Upper lobe of left lung (tissue), 6 donors: ENCODE measurements at regions not wholly inside any gene's neighbourhood (a gene's known extent, or its start where the extent isn't known, plus 50 kb on each side); places are given as distances from the start of the nearest gene placed in this dataset.

ENCODE experiments used
- ATAC-seq, 2 donors: fragments of 200-7000 bp; cut with Tn5 transposase; one replicate each; pipeline ENCODE4 v1.9.1; 2022; ENCODE audit warnings: mild to moderate bottlenecking in 2 of 2, moderate library complexity in 2 of 2; ENCODE audit not compliant: low FRiP score in 2 of 2
- DNase-seq, 2 donors: peaks; one replicate each; pipeline ENCODE4 v3.0.0-alpha.2; 2019 to 2020
- H3K27ac ChIP-seq, 4 donors: fragments of 200-600 bp; sonication (generic); one replicate each; pipeline ENCODE4 v1.5.1; 2016 to 2019
- H3K27me3 ChIP-seq, 4 donors: fragments of 200-600 bp; sonication (generic); one replicate each; pipeline ENCODE4 v1.5.1; 2017 to 2019
- H3K36me3 ChIP-seq, 4 donors: fragments of 200-600 bp; sonication (generic); one replicate each; pipeline ENCODE4 v1.5.1; 2016 to 2019
- H3K4me1 ChIP-seq, 4 donors: fragments of 200-600 bp; sonication (generic); one replicate each; pipeline ENCODE4 v1.5.1; 2018 to 2019
- H3K4me3 ChIP-seq, 4 donors: fragments of 200-600 bp; sonication (generic); one replicate each; pipeline ENCODE4 v1.5.1; 2017 to 2019; ENCODE audit warnings: mild to moderate bottlenecking in 2 of 4, moderate library complexity in 1 of 4
- H3K9me3 ChIP-seq, 4 donors: fragments of 200-600 bp; sonication (generic); one replicate each; pipeline ENCODE4 v1.5.1; 2018 to 2019
- CTCF ChIP-seq, 6 experiments: fragments of 450-650 bp in 4 of 6; fragments of 200-600 bp in 2 of 6; sonication (generic) in 2 of 6; IDR thresholded peaks; one replicate each; pipeline ENCODE4 v1.5.1; 2016 to 2019; ENCODE audit warnings: antibody characterized with exemption in 6 of 6
- EP300 ChIP-seq, 4 donors: sonication (generic); formaldehyde crosslinking; IDR thresholded peaks; one replicate each; pipeline ENCODE4 v1.5.1; 2017; ENCODE audit warnings: antibody characterized with exemption in 4 of 4, control low read depth in 2 of 4
- POLR2A ChIP-seq, 4 donors: fragments of 450-650 bp; IDR thresholded peaks; one replicate each; pipeline ENCODE4 v1.5.1; 2016 to 2017; ENCODE audit warnings: antibody characterized with exemption in 4 of 4, mild to moderate bottlenecking in 2 of 4
- POLR2AphosphoS5 ChIP-seq, 2 donors: sonication (generic); formaldehyde crosslinking; IDR thresholded peaks; one replicate each; pipeline ENCODE4 v1.5.1; 2017; ENCODE audit warnings: antibody characterized with exemption in 2 of 2
- WGBS, 2 donors: methylation state at CpG; one replicate each; pipeline ENCODE4 v1.1.5; 2017 to 2018; 5-methylcytosine and 5-hydroxymethylcytosine counted together
- donor health status: DM: no; HTN: no; CAD: no; lungs with moderate emphysema.
- donor health status: DM: no; HTN: yes; CAD: no; lungs with severe emphysema.

GRCh38 chr10:33510206-33510605 is 175.7 kb upstream of the NRP1 start:
- ATAC-seq, result no peak
- no peaks in the 10 kb centered on the region for H3K9me3 ChIP-seq
- no peaks in the 10 kb centered on the region for H3K27me3 ChIP-seq
- H3K27ac ChIP-seq, result no peak overlapping the region
- no peaks in the 10 kb centered on the region for H3K36me3 ChIP-seq
- DNase-seq, result no peak
- TF ChIP-seq POLR2A (IDR thresholded peaks at IDR 0.05), result no peak
- no peak for TF ChIP-seq CTCF (IDR thresholded peaks at IDR 0.05)
- no peak for TF ChIP-seq POLR2AphosphoS5 (IDR thresholded peaks at IDR 0.05)
- no peak for TF ChIP-seq EP300 (IDR thresholded peaks at IDR 0.05)
- WGBS, 2 donors, result 42 to 77% methylated on average over 3 of the region's 3 CpGs
- no peak overlapping the region for H3K4me3 ChIP-seq
- H3K4me1 ChIP-seq, result peaks cover 7 to 10% (median 9%) of the 10 kb centered on the region in 4 donors

- H3K4me3 ChIP-seq, result no peak overlapping the region
- DNase-seq, result peak in 1 of 2 donors; percentile 47
These were observed 174.9 kb upstream of the NRP1 start for GRCh38 chr10:33509231-33509831.

GRCh38 chr10:33507662-33508425 is 173.4 kb upstream of the NRP1 start:
- 81 to 88% methylated on average over 10 of the region's 10 CpGs for WGBS, 2 donors
- Histone ChIP-seq H3K9me3 (no peaks in the 10 kb centered on the region), H3K27me3 (no peaks in the 10 kb centered on the region), H3K4me3 (no peak overlapping the region), H3K27ac (peak overlapping the region in 1 of 4 donors; percentile 16), H3K36me3 (no peaks in the 10 kb centered on the region), H3K4me1 (peaks cover 7 to 10% (median 9%) of the 10 kb centered on the region in 4 donors)
- TF ChIP-seq EP300 (IDR thresholded peaks at IDR 0.05), result no peak
- no peak for TF ChIP-seq CTCF (IDR thresholded peaks at IDR 0.05)
- TF ChIP-seq POLR2A (IDR thresholded peaks at IDR 0.05), result no peak
- DNase-seq, result no peak
- ATAC-seq, result no peak

More at GRCh38 chr10:33509231-33509831, 174.9 kb upstream of the NRP1 start:
- peak; percentile 70 to 89 for ATAC-seq
- Histone ChIP-seq H3K4me1 (peaks cover 7 to 10% (median 9%) of the 10 kb centered on the region in 4 donors), H3K27ac (no peak overlapping the region), H3K27me3 (no peaks in the 10 kb centered on the region), H3K9me3 (no peaks in the 10 kb centered on the region), H3K36me3 (no peaks in the 10 kb centered on the region)
- 21 to 27% methylated on average over 7 of the region's 7 CpGs for WGBS, 2 donors
- TF ChIP-seq POLR2AphosphoS5 (IDR thresholded peaks at IDR 0.05) (no peak), CTCF (IDR thresholded peaks at IDR 0.05) (no peak), POLR2A (IDR thresholded peaks at IDR 0.05) (no peak), EP300 (IDR thresholded peaks at IDR 0.05) (no peak)

- H3K9me3 ChIP-seq, result no peaks in the 10 kb centered on the region
- DNase-seq (no peak), ATAC-seq (peak in 1 of 2 donors; percentile 67)
- 81 to 90% methylated on average over 5 of the region's 5 CpGs for WGBS, 2 donors
- H3K27ac ChIP-seq, result peak overlapping the region in 1 of 4 donors; percentile 16
- H3K36me3 ChIP-seq, result no peaks in the 10 kb centered on the region
- peaks cover 7 to 10% (median 9%) of the 10 kb centered on the region in 4 donors for H3K4me1 ChIP-seq
- no peak overlapping the region for H3K4me3 ChIP-seq
- TF ChIP-seq CTCF (IDR thresholded peaks at IDR 0.05), result no peak
- TF ChIP-seq EP300 (IDR thresholded peaks at IDR 0.05), result peak in 1 of 4 donors; percentile 81
- peak in 1 of 2 donors; percentile 15 for TF ChIP-seq POLR2AphosphoS5 (IDR thresholded peaks at IDR 0.05)
- no peak for TF ChIP-seq POLR2A (IDR thresholded peaks at IDR 0.05)
- H3K27me3 ChIP-seq, result no peaks in the 10 kb centered on the region
These were observed 172.6 kb upstream of the NRP1 start for GRCh38 chr10:33506838-33507661.
